ENCODE measurements at regions not wholly inside any gene's neighbourhood (a gene's known extent, or its start where the extent isn't known, plus 50 kb on each side); places are given as distances from the start of the nearest gene placed in this dataset.

DNA sequence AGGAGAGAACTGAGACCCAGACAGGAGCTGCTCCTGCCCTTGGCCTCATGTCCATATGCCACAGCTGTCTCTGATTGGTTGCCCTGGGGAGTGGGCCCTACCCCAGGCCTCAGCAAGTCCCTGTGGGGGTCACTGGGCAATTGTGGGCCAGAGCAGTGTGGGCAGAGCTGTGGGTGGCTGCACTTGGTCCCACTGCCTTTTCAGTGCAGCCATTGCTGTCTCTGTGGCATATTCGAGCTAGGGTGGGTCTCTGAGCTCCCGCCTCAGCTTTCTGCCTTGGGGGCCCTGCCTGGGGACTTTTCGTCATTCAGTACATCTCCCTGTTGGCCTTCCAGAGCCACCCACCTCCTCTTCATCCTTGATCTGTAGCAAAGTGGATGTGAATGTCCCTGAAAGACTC lies 69.8 kb upstream of the LRPAP1 start:
- TF ChIP-seq RAD21 (conservative IDR thresholded peaks at IDR 0.05) (no peak), SMC3 (conservative IDR thresholded peaks at IDR 0.05; ENCODE audit: poor library complexity) (no peak), MXI1 (conservative IDR thresholded peaks at IDR 0.05; ENCODE audit: poor library complexity, severe bottlenecking) (no peak)
- TF ChIP-seq, protein P1, sequence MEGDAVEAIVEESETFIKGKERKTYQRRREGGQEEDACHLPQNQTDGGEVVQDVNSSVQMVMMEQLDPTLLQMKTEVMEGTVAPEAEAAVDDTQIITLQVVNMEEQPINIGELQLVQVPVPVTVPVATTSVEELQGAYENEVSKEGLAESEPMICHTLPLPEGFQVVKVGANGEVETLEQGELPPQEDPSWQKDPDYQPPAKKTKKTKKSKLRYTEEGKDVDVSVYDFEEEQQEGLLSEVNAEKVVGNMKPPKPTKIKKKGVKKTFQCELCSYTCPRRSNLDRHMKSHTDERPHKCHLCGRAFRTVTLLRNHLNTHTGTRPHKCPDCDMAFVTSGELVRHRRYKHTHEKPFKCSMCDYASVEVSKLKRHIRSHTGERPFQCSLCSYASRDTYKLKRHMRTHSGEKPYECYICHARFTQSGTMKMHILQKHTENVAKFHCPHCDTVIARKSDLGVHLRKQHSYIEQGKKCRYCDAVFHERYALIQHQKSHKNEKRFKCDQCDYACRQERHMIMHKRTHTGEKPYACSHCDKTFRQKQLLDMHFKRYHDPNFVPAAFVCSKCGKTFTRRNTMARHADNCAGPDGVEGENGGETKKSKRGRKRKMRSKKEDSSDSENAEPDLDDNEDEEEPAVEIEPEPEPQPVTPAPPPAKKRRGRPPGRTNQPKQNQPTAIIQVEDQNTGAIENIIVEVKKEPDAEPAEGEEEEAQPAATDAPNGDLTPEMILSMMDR (IDR thresholded peaks at IDR 0.05; ENCODE audit: poor library complexity, severe bottlenecking) = no peak

All from neural cell (in vitro differentiated cells).